HUES48 (cell line): ENCODE measurements at regions not wholly inside any gene's neighbourhood (a gene's known extent, or its start where the extent isn't known, plus 50 kb on each side); places are given as distances from the start of the nearest gene placed in this dataset.

Source experiments
- H3K27ac ChIP-seq: one replicate; pipeline ENCODE4 v1.7.0; 2013; ENCODE audit warnings: low read depth, low read length, inconsistent platforms
- H3K27me3 ChIP-seq: 2 replicates; pipeline ENCODE4 v1.6.1; 2013; ENCODE audit warnings: mild to moderate bottlenecking, low read length; ENCODE audit not compliant: control insufficient read depth, insufficient read depth
- H3K36me3 ChIP-seq: 2 replicates; pipeline ENCODE4 v1.6.1; 2013; ENCODE audit warnings: low read length; ENCODE audit not compliant: control insufficient read depth, insufficient read depth
- H3K4me1 ChIP-seq: 2 replicates; pipeline ENCODE4 v1.6.1; 2013; ENCODE audit warnings: mild to moderate bottlenecking, low read length; ENCODE audit not compliant: control insufficient read depth, insufficient read depth
- H3K4me3 ChIP-seq: 2 replicates; pipeline ENCODE4 v1.5.1; 2013; ENCODE audit warnings: mild to moderate bottlenecking, low read depth, low read length
- H3K9ac ChIP-seq: 2 replicates; pipeline ENCODE4 v1.6.1; 2013; ENCODE audit warnings: mild to moderate bottlenecking, low read depth, low read length, moderate library complexity
- H3K9me3 ChIP-seq: 2 replicates; pipeline ENCODE4 v1.6.1; 2013; ENCODE audit warnings: low read length; ENCODE audit not compliant: control insufficient read depth, insufficient read depth

GRCh38 chr2:239531456-239532241 lies 130.8 kb upstream of the HDAC4 start:
- H3K4me3 ChIP-seq: no peak overlapping the region
- H3K4me1 ChIP-seq: no peaks in the 10 kb centered on the region
- no peak overlapping the region for H3K27ac ChIP-seq
- H3K9me3 ChIP-seq: no peaks in the 10 kb centered on the region
- no peaks in the 10 kb centered on the region for H3K27me3 ChIP-seq
- H3K9ac ChIP-seq: no peak overlapping the region
- no peaks in the 10 kb centered on the region for H3K36me3 ChIP-seq

GRCh38 chr2:239530749-239531316 lies 130.0 kb upstream of the HDAC4 start:
- Histone ChIP-seq H3K36me3 (no peaks in the 10 kb centered on the region), H3K27ac (no peak overlapping the region), H3K27me3 (no peaks in the 10 kb centered on the region), H3K4me3 (no peak overlapping the region), H3K4me1 (no peaks in the 10 kb centered on the region), H3K9ac (no peak overlapping the region), H3K9me3 (no peaks in the 10 kb centered on the region)

- Histone ChIP-seq H3K4me1 (no peaks in the 10 kb centered on the region), H3K9ac (no peak overlapping the region), H3K27ac (no peak overlapping the region), H3K9me3 (no peaks in the 10 kb centered on the region), H3K36me3 (no peaks in the 10 kb centered on the region), H3K4me3 (no peak overlapping the region), H3K27me3 (no peaks in the 10 kb centered on the region)
These were observed 128.6 kb upstream of the HDAC4 start for GRCh38 chr2:239529313-239530015.

GRCh38 chr2:239528883-239529282 lies 128.1 kb upstream of the HDAC4 start:
- Histone ChIP-seq H3K9ac (no peak overlapping the region), H3K36me3 (no peaks in the 10 kb centered on the region), H3K27ac (no peak overlapping the region), H3K4me1 (no peaks in the 10 kb centered on the region), H3K27me3 (no peaks in the 10 kb centered on the region), H3K9me3 (no peaks in the 10 kb centered on the region), H3K4me3 (no peak overlapping the region)

- no peak overlapping the region for H3K9ac ChIP-seq
- no peaks in the 10 kb centered on the region for H3K27me3 ChIP-seq
- H3K4me1 ChIP-seq: no peaks in the 10 kb centered on the region
- H3K36me3 ChIP-seq: no peaks in the 10 kb centered on the region
- H3K4me3 ChIP-seq: no peak overlapping the region
- H3K27ac ChIP-seq: no peak overlapping the region
- no peaks in the 10 kb centered on the region for H3K9me3 ChIP-seq
These were observed 127.3 kb upstream of the HDAC4 start for GRCh38 chr2:239528146-239528545.

GRCh38 chr2:239526666-239527415 lies 126.0 kb upstream of the HDAC4 start:
- H3K9ac ChIP-seq: no peak overlapping the region
- H3K27ac ChIP-seq: no peak overlapping the region
- no peaks in the 10 kb centered on the region for H3K36me3 ChIP-seq
- H3K9me3 ChIP-seq: no peaks in the 10 kb centered on the region
- no peaks in the 10 kb centered on the region for H3K4me1 ChIP-seq
- H3K27me3 ChIP-seq: no peaks in the 10 kb centered on the region
- H3K4me3 ChIP-seq: no peak overlapping the region

- no peaks in the 10 kb centered on the region for H3K4me1 ChIP-seq
- H3K27me3 ChIP-seq: no peaks in the 10 kb centered on the region
- H3K4me3 ChIP-seq: no peak overlapping the region
- no peak overlapping the region for H3K9ac ChIP-seq
- no peaks in the 10 kb centered on the region for H3K9me3 ChIP-seq
- H3K36me3 ChIP-seq: no peaks in the 10 kb centered on the region
- H3K27ac ChIP-seq: no peak overlapping the region
These were observed 125.2 kb upstream of the HDAC4 start for GRCh38 chr2:239526038-239526437.

GRCh38 chr2:239523954-239524330 lies 123.1 kb upstream of the HDAC4 start:
- no peaks in the 10 kb centered on the region for H3K36me3 ChIP-seq
- no peak overlapping the region for H3K27ac ChIP-seq
- no peaks in the 10 kb centered on the region for H3K27me3 ChIP-seq

GRCh38 chr2:239523147-239523953 lies 122.5 kb upstream of the HDAC4 start:
- Histone ChIP-seq H3K36me3 (no peaks in the 10 kb centered on the region), H3K9ac (no peak overlapping the region), H3K27ac (no peak overlapping the region), H3K4me1 (0 out of 2 replicates have a peak, but pooled peaks cover 4% of the 10 kb centered on the region), H3K9me3 (no peaks in the 10 kb centered on the region), H3K27me3 (no peaks in the 10 kb centered on the region), H3K4me3 (no peak overlapping the region)

More at GRCh38 chr2:239523954-239524330, 123.1 kb upstream of the HDAC4 start:
- Histone ChIP-seq H3K4me3 (no peak overlapping the region), H3K9ac (no peak overlapping the region), H3K9me3 (no peaks in the 10 kb centered on the region), H3K4me1 (0 out of 2 replicates have a peak, but pooled peaks cover 4% of the 10 kb centered on the region)

GRCh38 chr2:239522740-239523119 lies 121.9 kb upstream of the HDAC4 start:
- Histone ChIP-seq H3K9ac (no peak overlapping the region), H3K27ac (no peak overlapping the region), H3K9me3 (no peaks in the 10 kb centered on the region), H3K27me3 (no peaks in the 10 kb centered on the region), H3K4me1 (0 out of 2 replicates have a peak, but pooled peaks cover 4% of the 10 kb centered on the region), H3K4me3 (no peak overlapping the region), H3K36me3 (no peaks in the 10 kb centered on the region)
